GM12864 (cell line): ENCODE measurements at regions not wholly inside any gene's neighbourhood (a gene's known extent, or its start where the extent isn't known, plus 50 kb on each side); places are given as distances from the start of the nearest gene placed in this dataset.
"Not testable (repeated sequence)": the region's sequence is repeated elsewhere in the genome, so short reads cannot be mapped to it uniquely, and the experiment has no call there.

ENCODE experiments used
- DNase-seq: peaks from one replicate; pipeline ENCODE4 v3.0.0-alpha.2; 2011; ENCODE audit warnings: low read depth
- H3K4me3 ChIP-seq: 2 replicates; pipeline ENCODE4 v1.5.1; 2011; ENCODE audit warnings: mild to moderate bottlenecking, low read depth, low read length, control low read depth
- CTCF ChIP-seq: IDR thresholded peaks from 2 replicates; pipeline ENCODE4 v1.5.1; 2011; ENCODE audit warnings: low read depth, mild to moderate bottlenecking, moderate library complexity, low read length, control low read depth, inconsistent platforms; ENCODE audit errors: missing control alignments

GRCh38 chr7:84916161-84916560 lies 270.7 kb downstream of the SEMA3D start:
- TF ChIP-seq CTCF = no peak
- no peak for DNase-seq
- no peak overlapping the region for H3K4me3 ChIP-seq

GRCh38 chr7:84914598-84914997 lies 272.3 kb downstream of the SEMA3D start:
- DNase-seq = no peak
- no peak overlapping the region for H3K4me3 ChIP-seq
- no peak for TF ChIP-seq CTCF

GRCh38 chr7:84913731-84914130 lies 273.1 kb downstream of the SEMA3D start:
- H3K4me3 ChIP-seq = no peak overlapping the region
- DNase-seq = no peak
- no peak for TF ChIP-seq CTCF

- TF ChIP-seq CTCF = no peak
- DNase-seq = no peak
- no peak overlapping the region for H3K4me3 ChIP-seq
Observed at GRCh38 chr7:84912993-84913635, 273.7 kb downstream of the SEMA3D start.

- H3K4me3 ChIP-seq = no peak overlapping the region
- no peak for DNase-seq
- TF ChIP-seq CTCF = no peak
Observed at GRCh38 chr7:84912537-84912936, 274.3 kb downstream of the SEMA3D start.

DNA sequence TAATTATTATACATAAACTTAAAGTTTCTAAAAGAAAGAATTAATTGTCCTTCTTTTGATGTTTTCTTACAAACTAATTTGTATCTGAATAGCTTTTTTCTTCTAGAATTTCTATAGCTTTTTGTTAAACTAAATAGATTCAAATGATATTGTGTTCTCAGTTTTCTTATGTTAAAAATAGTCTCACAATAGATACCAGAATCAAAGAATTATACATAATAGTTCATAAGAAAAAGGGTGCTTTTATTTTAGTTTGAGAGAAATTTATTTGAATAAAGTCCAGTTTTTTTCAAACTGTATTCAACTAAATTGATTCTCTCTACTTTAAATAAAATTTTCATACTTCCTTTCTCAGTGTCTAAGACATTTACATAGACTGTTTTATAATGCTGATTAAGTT lies 274.8 kb downstream of the SEMA3D start:
- H3K4me3 ChIP-seq = no peak overlapping the region
- no peak for DNase-seq
- no peak for TF ChIP-seq CTCF

GRCh38 chr7:84911077-84911476 lies 275.8 kb downstream of the SEMA3D start:
- no peak for TF ChIP-seq CTCF
- no peak overlapping the region for H3K4me3 ChIP-seq
- DNase-seq = no peak

DNA sequence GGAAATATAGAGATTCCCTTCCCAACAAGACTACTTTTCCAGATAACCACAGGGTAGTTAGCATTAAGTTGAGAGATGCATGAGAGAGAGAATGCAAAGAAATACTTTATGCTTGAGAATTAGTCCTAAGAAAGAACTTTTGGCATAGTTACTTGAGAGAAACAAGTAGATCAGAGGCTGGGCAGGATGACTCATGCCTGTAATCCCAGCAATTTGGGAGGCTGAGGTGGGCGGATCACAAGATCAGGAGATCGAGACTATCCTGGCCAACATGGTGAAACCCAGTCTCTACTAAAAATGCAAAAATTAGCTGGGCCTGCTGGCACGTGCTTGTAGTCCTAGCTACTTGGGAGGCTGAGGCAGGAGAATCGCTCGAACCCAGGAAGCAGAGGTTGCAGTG lies 276.5 kb downstream of the SEMA3D start:
- not testable (repeated sequence) for H3K4me3 ChIP-seq, DNase-seq
